K562 (cell line): ENCODE measurements at regions not wholly inside any gene's neighbourhood (a gene's known extent, or its start where the extent isn't known, plus 50 kb on each side); places are given as distances from the start of the nearest gene placed in this dataset.

Experiments
- ARNT ChIP-seq, 2 experiments: fragments of 450-650 bp; IDR thresholded peaks; 2 replicates each; pipeline ENCODE4 v1.6.1; 2016; ENCODE audit warnings: mild to moderate bottlenecking in 1 of 2
- BRCA1 ChIP-seq, 2 experiments: fragments of 450-650 bp in 1 of 2; sonication (generic) in 1 of 2; formaldehyde crosslinking in 1 of 2; IDR thresholded peaks; 2 replicates each; pipeline versions ENCODE4 v1.5.0 to v1.6.1; 2017 to 2020; ENCODE audit warnings: mild to moderate bottlenecking in 1 of 2, missing genetic modification reagents in 1 of 2
- FOSL1 ChIP-seq: fragments of 200-800 bp; sonication (Bioruptor generic); conservative IDR thresholded peaks from 2 replicates; pipeline ENCODE4 v1.6.1; 2016; ENCODE audit warnings: missing genetic modification characterization, missing compliant biosample characterization
- GTF2F1 ChIP-seq: IDR thresholded peaks from 2 replicates; pipeline ENCODE4 v1.6.1; 2011; ENCODE audit warnings: low read depth, low read length, improper control_type of control experiment
- HDAC2 ChIP-seq: fragments of 450-650 bp; IDR thresholded peaks from 2 replicates; pipeline ENCODE4 v1.6.1; 2016; ENCODE audit warnings: mild to moderate bottlenecking
- HMGN3 ChIP-seq: IDR thresholded peaks from 2 replicates; pipeline ENCODE4 v1.6.1; 2011; ENCODE audit warnings: borderline replicate concordance, low read depth, mild to moderate bottlenecking, mixed read lengths, low read length; ENCODE audit not compliant: insufficient read length; ENCODE audit errors: extremely low read depth
- JUNB ChIP-seq: fragments of 450-650 bp; formaldehyde crosslinking; conservative IDR thresholded peaks from 2 replicates; pipeline ENCODE4 v1.4.0; 2020; ENCODE audit warnings: mild to moderate bottlenecking
- MAZ ChIP-seq, 2 experiments: fragments of 450-650 bp in 1 of 2; sonication (generic) in 1 of 2; formaldehyde crosslinking; IDR thresholded peaks in 1 of 2; conservative IDR thresholded peaks in 1 of 2; 2 replicates each; pipeline versions ENCODE4 v1.4.0 to v1.5.0; 2020; ENCODE audit warnings: mild to moderate bottlenecking in 1 of 2, missing genetic modification reagents in 1 of 2
- MYBL2 ChIP-seq, 2 experiments: fragments of 450-650 bp in 1 of 2; sonication (generic) in 1 of 2; formaldehyde crosslinking in 1 of 2; IDR thresholded peaks; 2 replicates each; pipeline versions ENCODE4 v1.6.1 to v1.8.1; 2017 to 2022; ENCODE audit warnings: borderline replicate concordance in 1 of 2, inconsistent platforms in 1 of 2, low read depth in 1 of 2, mild to moderate bottlenecking in 1 of 2, missing genetic modification reagents in 1 of 2, moderate library complexity in 1 of 2
- POLR2AphosphoS2 ChIP-seq: IDR thresholded peaks from 2 replicates; pipeline ENCODE4 v1.6.1; 2012; ENCODE audit warnings: low read length, improper control_type of control experiment
- SMARCB1 ChIP-seq: IDR thresholded peaks from 2 replicates; pipeline ENCODE4 v1.6.1; 2011; ENCODE audit warnings: improper control_type of control experiment, low read depth; ENCODE audit not compliant: insufficient read length
- TRIM24 ChIP-seq, 2 experiments: fragments of 450-650 bp; IDR thresholded peaks; 2 replicates each; pipeline ENCODE4 v1.6.1; 2016
- ZNF551 ChIP-seq: fragments of 250-450 bp; sonication (Bioruptor Pico); IDR thresholded peaks from 2 replicates; pipeline ENCODE4 v1.5.0; 2021; ENCODE audit warnings: mild to moderate bottlenecking, moderate library complexity
- ZNF586 ChIP-seq: fragments of 450-650 bp; formaldehyde crosslinking; conservative IDR thresholded peaks from 2 replicates; pipeline ENCODE4 v1.4.0; 2020; ENCODE audit warnings: mild to moderate bottlenecking, moderate library complexity
- ZNF644 ChIP-seq: fragments of 200-800 bp; sonication (Bioruptor generic); IDR thresholded peaks from 2 replicates; pipeline ENCODE4 v1.6.1; 2016; ENCODE audit warnings: low read depth, missing genetic modification characterization, missing compliant biosample characterization
- TF ChIP-seq, protein P1 (sequence below): fragments of 250-450 bp; sonication (Bioruptor Pico); IDR thresholded peaks from 2 replicates; pipeline ENCODE4 v1.4.0; 2020; ENCODE audit warnings: mild to moderate bottlenecking
- TF ChIP-seq, protein P2 (sequence below): sonication (generic); formaldehyde crosslinking; IDR thresholded peaks from 2 replicates; pipeline ENCODE4 v1.8.1; 2023; ENCODE audit warnings: mild to moderate bottlenecking, missing genetic modification reagents
- TF ChIP-seq, protein P3 (sequence below): fragments of 450-650 bp; formaldehyde crosslinking; IDR thresholded peaks from 2 replicates; pipeline ENCODE4 v1.4.0; 2022; ENCODE audit warnings: missing genetic modification characterization
- TF ChIP-seq, protein P4 (sequence below): sonication (generic); formaldehyde crosslinking; IDR thresholded peaks from 2 replicates; pipeline ENCODE4 v1.9.0; 2022; ENCODE audit warnings: mild to moderate bottlenecking, missing genetic modification reagents

DNA sequence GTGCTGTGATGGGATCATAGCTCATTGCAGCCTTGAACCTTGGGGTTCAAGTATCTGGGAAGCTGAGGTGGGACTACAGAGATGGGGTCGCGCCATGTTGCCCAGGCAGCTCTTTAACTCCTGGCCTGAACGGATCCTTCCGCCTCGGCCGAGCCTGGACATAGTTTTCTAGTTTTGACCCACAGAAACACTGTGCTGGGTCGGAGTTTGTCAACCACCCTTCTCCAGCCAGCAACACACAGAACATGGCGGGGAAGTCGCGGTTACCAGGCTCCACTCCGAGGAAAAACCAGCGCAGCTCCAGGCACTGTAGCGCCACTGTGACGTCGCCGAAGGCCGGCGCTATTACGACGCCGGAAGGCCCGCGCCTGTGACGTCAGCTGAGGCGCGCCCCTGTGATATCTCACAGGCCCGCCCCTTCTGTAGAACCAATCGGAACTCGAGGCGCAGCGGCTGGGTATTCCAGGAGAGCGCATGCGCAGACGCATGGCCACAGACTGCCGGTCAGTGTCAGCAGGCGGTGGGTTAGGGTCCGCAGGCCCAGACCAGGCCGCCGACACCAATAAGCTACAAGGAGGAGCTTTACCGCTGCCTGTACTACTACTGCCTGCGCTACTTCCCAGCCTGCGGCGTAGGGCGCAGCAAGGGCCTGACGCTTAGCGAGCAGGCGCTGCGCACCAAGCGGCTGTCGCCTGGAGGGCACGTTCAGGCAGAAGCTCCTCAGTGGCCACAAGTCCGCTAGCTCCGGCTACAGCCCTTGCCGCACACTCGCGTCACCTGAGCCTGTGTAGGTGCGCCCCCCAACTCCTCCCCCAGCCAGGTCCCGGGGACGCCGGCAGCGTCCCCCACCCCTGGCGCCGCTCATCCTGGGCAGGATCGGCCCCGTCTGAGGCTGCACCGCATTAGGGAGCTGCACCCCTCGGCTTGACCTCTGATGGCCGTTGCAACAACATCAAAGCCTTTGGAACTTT lies 135.2 kb upstream of the KCTD7 start (continued):
- TF ChIP-seq HDAC2: 0 out of 2 replicates have a peak, but pooled peaks have one; percentile 44
- peak; percentile 44 to 87 for TF ChIP-seq MAZ (CRISPR knock-in tag; conservative IDR thresholded peaks at IDR 0.05 in 1 of 2, IDR thresholded peaks at IDR 0.05 in 1 of 2)
- TF ChIP-seq ZNF551 (CRISPR knock-in tag): no peak
- TF ChIP-seq SMARCB1: no peak
- peak; percentile 63 for TF ChIP-seq FOSL1 (tag)
- peak; percentile 83; the same call in 1 of the 2 replicates for TF ChIP-seq POLR2AphosphoS2
- TF ChIP-seq GTF2F1: peak; percentile 67; the same call in 1 of the 2 replicates
- no peak for TF ChIP-seq ZNF586
- no peak for TF ChIP-seq HMGN3
- TF ChIP-seq ARNT (IDR thresholded peaks at IDR 0.05): no peak; a peak in 1 of 4 replicates
- TF ChIP-seq ZNF644 (tag): no peak
- no peak for TF ChIP-seq TRIM24 (IDR thresholded peaks at IDR 0.05)
- no peak for TF ChIP-seq JUNB (CRISPR knock-in tag)
- no peak for TF ChIP-seq MYBL2 (IDR thresholded peaks at IDR 0.05; ENCODE audit: low read depth)
- TF ChIP-seq MYBL2 (CRISPR knock-in tag; IDR thresholded peaks at IDR 0.05; ENCODE audit: borderline replicate concordance): no peak
- TF ChIP-seq BRCA1 (IDR thresholded peaks at IDR 0.05): no peak
- no peak for TF ChIP-seq BRCA1 (CRISPR knock-in tag; IDR thresholded peaks at IDR 0.05)
- TF ChIP-seq, protein P1, sequence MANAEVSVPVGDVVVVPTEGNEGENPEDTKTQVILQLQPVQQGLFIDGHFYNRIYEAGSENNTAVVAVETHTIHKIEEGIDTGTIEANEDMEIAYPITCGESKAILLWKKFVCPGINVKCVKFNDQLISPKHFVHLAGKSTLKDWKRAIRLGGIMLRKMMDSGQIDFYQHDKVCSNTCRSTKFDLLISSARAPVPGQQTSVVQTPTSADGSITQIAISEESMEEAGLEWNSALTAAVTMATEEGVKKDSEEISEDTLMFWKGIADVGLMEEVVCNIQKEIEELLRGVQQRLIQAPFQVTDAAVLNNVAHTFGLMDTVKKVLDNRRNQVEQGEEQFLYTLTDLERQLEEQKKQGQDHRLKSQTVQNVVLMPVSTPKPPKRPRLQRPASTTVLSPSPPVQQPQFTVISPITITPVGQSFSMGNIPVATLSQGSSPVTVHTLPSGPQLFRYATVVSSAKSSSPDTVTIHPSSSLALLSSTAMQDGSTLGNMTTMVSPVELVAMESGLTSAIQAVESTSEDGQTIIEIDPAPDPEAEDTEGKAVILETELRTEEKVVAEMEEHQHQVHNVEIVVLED (CRISPR knock-in tag): peak; percentile 81
- TF ChIP-seq, protein P2, sequence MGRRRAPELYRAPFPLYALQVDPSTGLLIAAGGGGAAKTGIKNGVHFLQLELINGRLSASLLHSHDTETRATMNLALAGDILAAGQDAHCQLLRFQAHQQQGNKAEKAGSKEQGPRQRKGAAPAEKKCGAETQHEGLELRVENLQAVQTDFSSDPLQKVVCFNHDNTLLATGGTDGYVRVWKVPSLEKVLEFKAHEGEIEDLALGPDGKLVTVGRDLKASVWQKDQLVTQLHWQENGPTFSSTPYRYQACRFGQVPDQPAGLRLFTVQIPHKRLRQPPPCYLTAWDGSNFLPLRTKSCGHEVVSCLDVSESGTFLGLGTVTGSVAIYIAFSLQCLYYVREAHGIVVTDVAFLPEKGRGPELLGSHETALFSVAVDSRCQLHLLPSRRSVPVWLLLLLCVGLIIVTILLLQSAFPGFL (CRISPR knock-in tag): 0 out of 2 replicates have a peak, but pooled peaks have one; percentile 37
- TF ChIP-seq, protein P3, sequence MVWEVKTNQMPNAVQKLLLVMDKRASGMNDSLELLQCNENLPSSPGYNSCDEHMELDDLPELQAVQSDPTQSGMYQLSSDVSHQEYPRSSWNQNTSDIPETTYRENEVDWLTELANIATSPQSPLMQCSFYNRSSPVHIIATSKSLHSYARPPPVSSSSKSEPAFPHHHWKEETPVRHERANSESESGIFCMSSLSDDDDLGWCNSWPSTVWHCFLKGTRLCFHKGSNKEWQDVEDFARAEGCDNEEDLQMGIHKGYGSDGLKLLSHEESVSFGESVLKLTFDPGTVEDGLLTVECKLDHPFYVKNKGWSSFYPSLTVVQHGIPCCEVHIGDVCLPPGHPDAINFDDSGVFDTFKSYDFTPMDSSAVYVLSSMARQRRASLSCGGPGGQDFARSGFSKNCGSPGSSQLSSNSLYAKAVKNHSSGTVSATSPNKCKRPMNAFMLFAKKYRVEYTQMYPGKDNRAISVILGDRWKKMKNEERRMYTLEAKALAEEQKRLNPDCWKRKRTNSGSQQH (CRISPR knock-in tag): no peak
- TF ChIP-seq, protein P4, sequence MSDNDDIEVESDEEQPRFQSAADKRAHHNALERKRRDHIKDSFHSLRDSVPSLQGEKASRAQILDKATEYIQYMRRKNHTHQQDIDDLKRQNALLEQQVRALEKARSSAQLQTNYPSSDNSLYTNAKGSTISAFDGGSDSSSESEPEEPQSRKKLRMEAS (CRISPR knock-in tag): peak; percentile 85
